Activated CD8-positive, alpha-beta T cell treated with anti-CD3 and anti-CD28 coated beads for 36 hours (primary cell): ENCODE measurements at regions not wholly inside any gene's neighbourhood (a gene's known extent, or its start where the extent isn't known, plus 50 kb on each side); places are given as distances from the start of the nearest gene placed in this dataset.

ENCODE experiments used
- ATAC-seq: fragments of 200-7000 bp; cut with Tn5 transposase; one replicate; pipeline ENCODE4 v1.10.0; 2021; ENCODE audit warnings: mild to moderate bottlenecking, moderate library complexity
- CTCF ChIA-PET: fragments of 350-600 bp; sonication (Branson Sonifier 250); formaldehyde crosslinking; loops from one replicate; lab custom pipeline; 2021; ENCODE audit warnings: antibody characterized with exemption; lab: Charles Lee
- POLR2A ChIA-PET: fragments of 350-600 bp; sonication (Branson Sonifier 250); formaldehyde crosslinking; loops from one replicate; lab custom pipeline; 2021; ENCODE audit warnings: antibody characterized with exemption; lab: Charles Lee
- DNase-seq: peaks from one replicate; pipeline ENCODE4 v3.0.0-alpha.2; 2020
- H3K27ac Mint-ChIP-seq: one replicate; pipeline ENCODE4 v1.8.0; 2021; ENCODE audit warnings: mild to moderate bottlenecking, mixed read lengths
- H3K27me3 Mint-ChIP-seq: one replicate; pipeline ENCODE4 v1.8.0; 2021; ENCODE audit warnings: mixed read lengths
- H3K36me3 Mint-ChIP-seq: one replicate; pipeline ENCODE4 v1.8.0; 2021; ENCODE audit warnings: low read depth, mixed read lengths
- H3K4me1 Mint-ChIP-seq: one replicate; pipeline ENCODE4 v1.8.0; 2021; ENCODE audit warnings: low read depth, mixed read lengths
- H3K4me3 Mint-ChIP-seq: one replicate; pipeline ENCODE4 v1.8.0; 2021; ENCODE audit warnings: mild to moderate bottlenecking, moderate library complexity, mixed read lengths
- H3K9me3 Mint-ChIP-seq: one replicate; pipeline ENCODE4 v1.8.0; 2021; ENCODE audit warnings: mixed read lengths
- intact Hi-C: fragments of 100-400 bp; cut with micrococcal nuclease; formaldehyde crosslinking; loops from one replicate; pipeline ENCODE4 v1.10.0; 2022
- TF ChIP-seq, protein P1 (sequence below): fragments of 200-600 bp; IDR thresholded peaks from one replicate; pipeline ENCODE4 v1.8.0; 2022; ENCODE audit warnings: antibody characterized with exemption, mild to moderate bottlenecking

GRCh38 chr2:28694364-28694763 lies 57.3 kb upstream of the PPP1CB start:
- H3K27ac Mint-ChIP-seq: no peak overlapping the region

DNA sequence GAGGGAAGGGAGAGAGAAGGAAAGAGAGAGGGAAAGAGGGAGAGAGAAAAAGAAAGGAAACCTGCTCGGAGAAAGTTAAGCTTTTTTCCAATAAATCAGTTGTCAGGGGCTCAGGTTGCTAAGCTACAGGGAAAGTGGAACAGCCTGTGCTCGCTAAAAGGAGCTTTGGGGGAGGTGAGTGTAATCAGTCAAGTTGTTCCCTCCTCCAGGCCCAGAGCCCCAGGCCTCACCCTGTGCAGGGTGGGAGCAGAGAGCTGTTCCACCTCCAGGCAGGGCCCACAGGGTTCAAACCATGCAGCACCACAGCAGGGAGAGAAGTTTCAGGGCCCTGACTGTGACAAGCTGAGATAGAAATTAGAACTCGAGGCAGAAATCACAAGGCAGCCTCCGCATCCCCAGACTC lies 56.4 kb upstream of the PPP1CB start:
- no peak overlapping the region for H3K27ac Mint-ChIP-seq
- DNase-seq (no peak), ATAC-seq (no peak)
- intact Hi-C loops: no loop called here
- H3K4me3 Mint-ChIP-seq: no peak overlapping the region
- no peaks in the 10 kb centered on the region for H3K9me3 Mint-ChIP-seq
- ChIA-PET POLR2A (interaction anchor here (0.6 kb wide), 2 partner anchors 720 to 850 kb away, joined by 3 to 4 read pairs; no protein-coding TSS in a partner anchor), CTCF (interaction anchor here (2.1 to 2.3 kb wide), 2 partner anchors 101 to 128 kb away, joined by 7 to 8 read pairs; no protein-coding TSS in a partner anchor)
- TF ChIP-seq, protein P1, sequence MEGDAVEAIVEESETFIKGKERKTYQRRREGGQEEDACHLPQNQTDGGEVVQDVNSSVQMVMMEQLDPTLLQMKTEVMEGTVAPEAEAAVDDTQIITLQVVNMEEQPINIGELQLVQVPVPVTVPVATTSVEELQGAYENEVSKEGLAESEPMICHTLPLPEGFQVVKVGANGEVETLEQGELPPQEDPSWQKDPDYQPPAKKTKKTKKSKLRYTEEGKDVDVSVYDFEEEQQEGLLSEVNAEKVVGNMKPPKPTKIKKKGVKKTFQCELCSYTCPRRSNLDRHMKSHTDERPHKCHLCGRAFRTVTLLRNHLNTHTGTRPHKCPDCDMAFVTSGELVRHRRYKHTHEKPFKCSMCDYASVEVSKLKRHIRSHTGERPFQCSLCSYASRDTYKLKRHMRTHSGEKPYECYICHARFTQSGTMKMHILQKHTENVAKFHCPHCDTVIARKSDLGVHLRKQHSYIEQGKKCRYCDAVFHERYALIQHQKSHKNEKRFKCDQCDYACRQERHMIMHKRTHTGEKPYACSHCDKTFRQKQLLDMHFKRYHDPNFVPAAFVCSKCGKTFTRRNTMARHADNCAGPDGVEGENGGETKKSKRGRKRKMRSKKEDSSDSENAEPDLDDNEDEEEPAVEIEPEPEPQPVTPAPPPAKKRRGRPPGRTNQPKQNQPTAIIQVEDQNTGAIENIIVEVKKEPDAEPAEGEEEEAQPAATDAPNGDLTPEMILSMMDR: no peak
- H3K4me1 Mint-ChIP-seq: no peaks in the 10 kb centered on the region
- H3K27me3 Mint-ChIP-seq: no peaks in the 10 kb centered on the region
- H3K36me3 Mint-ChIP-seq: no peaks in the 10 kb centered on the region

More at GRCh38 chr2:28694364-28694763, 57.3 kb upstream of the PPP1CB start:
- CTCF ChIA-PET: interaction anchor here (2.1 kb wide), 1 partner anchor 100 kb away, joined by 8 read pairs; no protein-coding TSS in a partner anchor
- H3K27me3 Mint-ChIP-seq: no peaks in the 10 kb centered on the region
- TF ChIP-seq, protein P1: no peak
- DNase-seq (no peak), ATAC-seq (no peak)
- no peaks in the 10 kb centered on the region for H3K36me3 Mint-ChIP-seq
- POLR2A ChIA-PET: no interaction called here
- H3K4me3 Mint-ChIP-seq: no peak overlapping the region
- intact Hi-C loops: no loop called here
- H3K9me3 Mint-ChIP-seq: no peaks in the 10 kb centered on the region
- H3K4me1 Mint-ChIP-seq: no peaks in the 10 kb centered on the region

- DNase-seq (no peak), ATAC-seq (no peak)
- H3K9me3 Mint-ChIP-seq: no peaks in the 10 kb centered on the region
- ChIA-PET POLR2A (no interaction called here), CTCF (interaction anchor here (2.3 kb wide), 1 partner anchor 129 kb away, joined by 7 read pairs; no protein-coding TSS in a partner anchor)
- no peaks in the 10 kb centered on the region for H3K36me3 Mint-ChIP-seq
- intact Hi-C loops: no loop called here
- H3K27me3 Mint-ChIP-seq: no peaks in the 10 kb centered on the region
- H3K27ac Mint-ChIP-seq: no peak overlapping the region
- H3K4me3 Mint-ChIP-seq: no peak overlapping the region
- no peaks in the 10 kb centered on the region for H3K4me1 Mint-ChIP-seq
- TF ChIP-seq, protein P1: no peak
Observed at GRCh38 chr2:28696261-28696660, 55.4 kb upstream of the PPP1CB start.

- no peaks in the 10 kb centered on the region for H3K36me3 Mint-ChIP-seq
- no peaks in the 10 kb centered on the region for H3K27me3 Mint-ChIP-seq
- no peak overlapping the region for H3K27ac Mint-ChIP-seq
- ATAC-seq (no peak), DNase-seq (no peak)
- POLR2A ChIA-PET: interaction anchor here (0.8 kb wide), 1 partner anchor 14 kb away, joined by 4 read pairs; no protein-coding TSS in a partner anchor
- intact Hi-C loops: no loop called here
- H3K4me1 Mint-ChIP-seq: no peaks in the 10 kb centered on the region
- TF ChIP-seq, protein P1: no peak
- H3K9me3 Mint-ChIP-seq: no peaks in the 10 kb centered on the region
- H3K4me3 Mint-ChIP-seq: no peak overlapping the region
- CTCF ChIA-PET: interaction anchor here (1.7 to 2.3 kb wide), 2 partner anchors 103 to 131 kb away, joined by 7 to 8 read pairs; no protein-coding TSS in a partner anchor
Observed at GRCh38 chr2:28697602-28698149, 54.0 kb upstream of the PPP1CB start.

DNA sequence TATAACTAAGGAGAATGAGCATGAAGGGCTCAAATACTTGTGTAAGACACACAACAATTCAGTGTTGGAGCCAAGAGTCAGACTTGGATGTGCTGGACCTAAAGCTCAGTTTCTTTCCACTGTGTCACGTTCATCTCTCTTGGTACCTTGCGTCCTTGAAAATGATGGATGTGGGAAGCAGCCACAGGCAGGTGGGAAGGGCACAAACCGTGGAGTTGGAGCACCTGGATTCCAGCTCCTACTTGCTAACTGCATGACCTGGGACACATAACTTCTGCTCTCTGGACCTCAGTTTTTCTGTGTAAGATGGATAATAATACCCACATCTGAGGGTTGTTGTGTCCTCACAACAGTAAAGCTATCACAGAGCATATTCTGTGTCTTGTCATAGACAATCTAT lies 53.1 kb upstream of the PPP1CB start:
- intact Hi-C loops: no loop called here
- H3K4me1 Mint-ChIP-seq: no peaks in the 10 kb centered on the region
- DNase-seq (no peak), ATAC-seq (no peak)
- no peaks in the 10 kb centered on the region for H3K27me3 Mint-ChIP-seq
- TF ChIP-seq, protein P1: no peak
- H3K27ac Mint-ChIP-seq: no peak overlapping the region
- H3K4me3 Mint-ChIP-seq: no peak overlapping the region
- ChIA-PET CTCF (interaction anchor here (1.7 kb wide), 1 partner anchor 104 kb away, joined by 8 read pairs; no protein-coding TSS in a partner anchor), POLR2A (interaction anchor here (0.8 to 1.1 kb wide), 2 partner anchors 14 to 15 kb away, joined by 4 read pairs; no protein-coding TSS in a partner anchor)
- H3K9me3 Mint-ChIP-seq: no peaks in the 10 kb centered on the region
- no peaks in the 10 kb centered on the region for H3K36me3 Mint-ChIP-seq
